Kidney (tissue), 13 donors: ENCODE measurements at regions not wholly inside any gene's neighbourhood (a gene's known extent, or its start where the extent isn't known, plus 50 kb on each side); places are given as distances from the start of the nearest gene placed in this dataset.

Experiments
- DNase-seq, 5 donors: peaks; one replicate each; pipeline ENCODE4 v3.0.0-alpha.2; 2013 to 2020
- FAIRE-seq: peaks from 2 replicates; lab custom pipeline; 2012; peaks lifted over from hg19 to GRCh38; lab: Jason Lieb, UNC
- H3K27ac ChIP-seq, 2 donors: one replicate each; pipeline ENCODE4 v1.7.0; 2013; ENCODE audit warnings: low read depth in 2 of 2, low read length in 2 of 2, inconsistent platforms in 1 of 2
- H3K27me3 ChIP-seq: one replicate; pipeline ENCODE4 v1.7.1; 2013; ENCODE audit warnings: low read length, inconsistent platforms; ENCODE audit not compliant: control insufficient read depth, insufficient read depth
- H3K36me3 ChIP-seq, 3 donors: one replicate each; pipeline versions ENCODE4 v1.7.0 to v1.7.1; 2013; ENCODE audit warnings: low read length in 3 of 3, control low read depth in 1 of 3, inconsistent platforms in 1 of 3; ENCODE audit not compliant: insufficient read depth in 3 of 3, control insufficient read depth in 2 of 3
- H3K4me1 ChIP-seq, 3 donors: one replicate each; pipeline versions ENCODE4 v1.7.0 to v1.7.1; 2013; ENCODE audit warnings: low read length in 3 of 3, inconsistent platforms in 1 of 3, low read depth in 1 of 3; ENCODE audit not compliant: control insufficient read depth in 2 of 3, insufficient read depth in 2 of 3
- H3K4me3 ChIP-seq, 3 donors: one replicate each; pipeline versions ENCODE4 v1.7.0 to v1.8.1; 2013; ENCODE audit warnings: low read length in 3 of 3, control low read depth in 1 of 3, inconsistent platforms in 1 of 3
- H3K9ac ChIP-seq, 3 donors: one replicate each; pipeline versions ENCODE4 v1.7.0 to v1.7.1; 2013; ENCODE audit warnings: low read length in 3 of 3, control low read depth in 1 of 3, inconsistent platforms in 1 of 3
- H3K9me3 ChIP-seq, 3 donors: one replicate each; pipeline versions ENCODE4 v1.7.0 to v1.7.1; 2013; ENCODE audit warnings: low read length in 3 of 3, control low read depth in 1 of 3, inconsistent platforms in 1 of 3; ENCODE audit not compliant: control insufficient read depth in 2 of 3, insufficient read depth in 1 of 3
- intact Hi-C: fragments of 100-400 bp; cut with DNase I; formaldehyde crosslinking; loops from one replicate; pipeline ENCODE4 v1.11.1; 2022
- TF ChIP-seq, protein P1 (sequence below): IDR thresholded peaks from 3 replicates; pipeline ENCODE4 v1.5.1; 2012; ENCODE audit warnings: mild to moderate bottlenecking, moderate library complexity, borderline replicate concordance; ENCODE audit not compliant: insufficient read depth; ENCODE audit errors: extremely low read depth
- donor health status: control.
- donor health status: control.
- donor health status: control.
- donor health status: control.
- donor health status: control.
- donor health status: DM: yes; HTN: yes; CAD: no.
- donor health status: Normal renal cell carcinoma (clear cell type).

DNA sequence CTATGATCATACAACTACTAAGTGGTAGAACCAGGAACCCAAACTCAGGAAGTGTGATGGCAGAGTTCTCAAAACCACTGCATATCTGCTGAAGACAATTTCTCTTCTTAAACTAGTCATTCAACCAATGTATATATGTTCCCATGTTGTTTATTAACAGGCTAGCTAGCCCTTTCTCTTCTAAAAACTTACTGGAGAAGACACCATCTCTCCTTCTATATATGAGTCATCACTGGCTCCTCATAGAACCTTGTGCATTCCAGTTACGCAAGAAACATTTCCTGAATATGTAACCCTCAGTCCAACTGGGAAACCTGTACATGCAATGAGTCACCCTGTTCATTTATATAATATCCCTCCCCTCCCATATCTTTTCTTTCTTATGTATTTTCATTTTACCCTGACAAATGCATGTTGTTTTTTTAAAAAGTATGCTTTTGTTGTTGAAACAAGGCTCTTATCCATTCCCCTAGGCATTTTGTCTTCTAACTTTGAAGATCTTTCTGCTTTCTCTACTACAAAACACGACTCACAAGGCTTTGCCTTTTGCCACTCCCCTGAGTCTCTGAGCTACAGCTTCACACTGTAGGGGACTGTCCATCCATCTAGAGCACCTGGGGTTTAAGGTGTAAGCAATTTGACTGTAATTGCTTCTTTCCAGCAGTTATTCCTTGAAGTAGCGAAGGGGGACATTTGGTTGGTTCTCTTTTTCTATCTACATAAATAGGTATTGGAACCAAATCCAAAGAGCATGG lies 119.5 kb downstream of the ANXA1 start:
- DNase-seq (no peak), FAIRE-seq (no peak)
- no peaks in the 10 kb centered on the region for H3K36me3 ChIP-seq
- H3K9ac ChIP-seq, result no peak overlapping the region
- no peak overlapping the region for H3K27ac ChIP-seq
- H3K9me3 ChIP-seq, result no peaks in the 10 kb centered on the region
- intact Hi-C loops, result no loop called here
- TF ChIP-seq, protein P1, sequence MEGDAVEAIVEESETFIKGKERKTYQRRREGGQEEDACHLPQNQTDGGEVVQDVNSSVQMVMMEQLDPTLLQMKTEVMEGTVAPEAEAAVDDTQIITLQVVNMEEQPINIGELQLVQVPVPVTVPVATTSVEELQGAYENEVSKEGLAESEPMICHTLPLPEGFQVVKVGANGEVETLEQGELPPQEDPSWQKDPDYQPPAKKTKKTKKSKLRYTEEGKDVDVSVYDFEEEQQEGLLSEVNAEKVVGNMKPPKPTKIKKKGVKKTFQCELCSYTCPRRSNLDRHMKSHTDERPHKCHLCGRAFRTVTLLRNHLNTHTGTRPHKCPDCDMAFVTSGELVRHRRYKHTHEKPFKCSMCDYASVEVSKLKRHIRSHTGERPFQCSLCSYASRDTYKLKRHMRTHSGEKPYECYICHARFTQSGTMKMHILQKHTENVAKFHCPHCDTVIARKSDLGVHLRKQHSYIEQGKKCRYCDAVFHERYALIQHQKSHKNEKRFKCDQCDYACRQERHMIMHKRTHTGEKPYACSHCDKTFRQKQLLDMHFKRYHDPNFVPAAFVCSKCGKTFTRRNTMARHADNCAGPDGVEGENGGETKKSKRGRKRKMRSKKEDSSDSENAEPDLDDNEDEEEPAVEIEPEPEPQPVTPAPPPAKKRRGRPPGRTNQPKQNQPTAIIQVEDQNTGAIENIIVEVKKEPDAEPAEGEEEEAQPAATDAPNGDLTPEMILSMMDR, result no peak
- no peak overlapping the region for H3K4me3 ChIP-seq
- H3K4me1 ChIP-seq, result no peaks in the 10 kb centered on the region
- H3K27me3 ChIP-seq, result no peaks in the 10 kb centered on the region

DNA sequence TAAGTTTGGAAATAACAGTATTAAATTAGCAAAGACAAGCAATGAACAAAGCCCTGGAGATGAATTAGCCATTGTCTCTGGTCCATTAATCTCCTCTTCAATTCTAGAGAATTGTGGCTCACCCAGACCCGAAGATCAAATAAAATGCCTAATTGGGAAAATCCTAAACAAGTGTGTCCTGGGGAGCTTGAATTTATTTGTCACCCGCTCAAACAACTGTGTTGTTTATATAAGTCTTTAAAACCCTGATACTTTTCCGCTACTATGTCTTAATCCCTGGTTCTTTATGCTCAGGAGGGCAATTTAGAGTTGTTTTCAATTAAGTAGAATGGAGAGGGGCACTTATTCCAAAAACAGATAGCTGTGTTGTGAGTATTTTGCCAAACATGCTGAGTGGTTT lies 128.4 kb downstream of the ANXA1 start:
- Histone ChIP-seq H3K4me3 (no peak overlapping the region), H3K27ac (no peak overlapping the region), H3K9me3 (no peaks in the 10 kb centered on the region), H3K27me3 (no peaks in the 10 kb centered on the region), H3K4me1 (no peaks in the 10 kb centered on the region), H3K36me3 (no peaks in the 10 kb centered on the region), H3K9ac (no peak overlapping the region)
- intact Hi-C loops, result no loop called here
- no peak for FAIRE-seq
- TF ChIP-seq, protein P1, result no peak
- DNase-seq, result no peak

DNA sequence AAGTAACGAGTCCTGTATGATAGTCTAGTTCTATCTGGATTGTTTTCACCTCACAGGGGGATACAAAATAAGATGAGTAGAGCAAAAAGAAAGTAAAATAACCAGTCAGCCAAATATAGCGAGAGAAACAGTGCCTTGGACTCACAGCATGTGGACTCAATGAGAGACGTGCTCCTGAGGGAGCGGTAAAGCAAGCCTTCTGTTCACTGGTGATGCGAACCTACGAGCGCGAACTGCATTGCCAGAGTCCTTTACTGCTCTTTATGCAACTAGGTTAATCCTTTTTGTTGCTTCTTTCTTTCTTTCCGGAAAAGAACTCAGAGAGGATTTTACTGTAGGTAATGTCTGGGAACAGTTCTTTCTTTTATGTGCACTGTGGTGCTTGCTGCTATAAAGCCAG lies 132.7 kb downstream of the ANXA1 start:
- FAIRE-seq (no peak), DNase-seq (no peak)
- H3K27ac ChIP-seq, result no peak overlapping the region
- H3K27me3 ChIP-seq, result no peaks in the 10 kb centered on the region
- H3K9me3 ChIP-seq, result no peaks in the 10 kb centered on the region
- H3K4me1 ChIP-seq, result no peaks in the 10 kb centered on the region
- H3K36me3 ChIP-seq, result no peaks in the 10 kb centered on the region
- intact Hi-C loops, result no loop called here
- TF ChIP-seq, protein P1, result no peak
- H3K4me3 ChIP-seq, result no peak overlapping the region
- H3K9ac ChIP-seq, result no peak overlapping the region

DNA sequence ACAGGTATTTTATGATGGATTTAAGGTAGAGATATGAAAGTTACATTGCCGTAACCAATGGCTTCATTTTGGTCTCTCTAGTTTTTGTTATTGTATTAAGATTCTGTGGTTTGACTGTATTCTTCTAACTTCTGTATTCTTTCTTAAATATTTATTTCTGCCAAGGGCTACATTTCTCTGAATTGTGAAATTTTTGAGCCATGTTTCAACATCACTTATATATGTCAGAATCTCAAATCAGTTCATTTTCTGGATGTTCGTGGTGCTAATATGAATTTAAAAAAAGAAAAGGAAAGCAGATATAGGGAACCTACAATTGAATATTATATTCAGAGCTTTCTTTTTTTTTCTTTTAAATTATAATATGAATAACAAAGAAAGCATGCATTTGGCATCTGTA lies 142.7 kb downstream of the ANXA1 start:
- no peaks in the 10 kb centered on the region for H3K9me3 ChIP-seq
- no peak for FAIRE-seq
- no peaks in the 10 kb centered on the region for H3K4me1 ChIP-seq
- TF ChIP-seq, protein P1, result no peak
- H3K9ac ChIP-seq, result no peak overlapping the region
- no peak overlapping the region for H3K4me3 ChIP-seq
- H3K36me3 ChIP-seq, result no peaks in the 10 kb centered on the region
- H3K27me3 ChIP-seq, result no peaks in the 10 kb centered on the region
- intact Hi-C loops, result no loop called here
- no peak for DNase-seq
- H3K27ac ChIP-seq, result no peak overlapping the region
